Uterus (tissue), 3 donors: ENCODE measurements at regions not wholly inside any gene's neighbourhood (a gene's known extent, or its start where the extent isn't known, plus 50 kb on each side); places are given as distances from the start of the nearest gene placed in this dataset.

Experiments
- DNase-seq, 2 donors: peaks; one replicate each; pipeline ENCODE4 v3.0.0-alpha.2; 2019 to 2020
- H3K27ac ChIP-seq, 2 donors: fragments of 200-600 bp; sonication (generic); 1 replicate in 1 of 2; 2 replicates in 1 of 2; pipeline ENCODE4 v1.5.1; 2016 to 2018
- H3K27me3 ChIP-seq, 2 donors: fragments of 200-600 bp; sonication (generic); one replicate each; pipeline ENCODE4 v1.5.1; 2018 to 2019; ENCODE audit warnings: control low read depth in 1 of 2
- H3K36me3 ChIP-seq, 2 donors: fragments of 200-600 bp; sonication (generic); one replicate each; pipeline ENCODE4 v1.5.1; 2019; ENCODE audit warnings: control low read depth in 1 of 2
- H3K4me1 ChIP-seq, 2 donors: fragments of 200-600 bp; sonication (generic); one replicate each; pipeline ENCODE4 v1.5.1; 2018 to 2019; ENCODE audit warnings: control low read depth in 1 of 2
- H3K4me3 ChIP-seq, 2 donors: fragments of 200-600 bp; sonication (generic); 1 replicate in 1 of 2; 2 replicates in 1 of 2; pipeline ENCODE4 v1.5.1; 2018 to 2019; ENCODE audit warnings: mild to moderate bottlenecking in 1 of 2
- H3K9me3 ChIP-seq, 2 donors: fragments of 200-600 bp; sonication (generic); one replicate each; pipeline ENCODE4 v1.5.1; 2019; ENCODE audit warnings: control low read depth in 1 of 2
- CTCF ChIP-seq, 4 experiments: fragments of 200-600 bp in 2 of 4; fragments of 450-650 bp in 2 of 4; sonication (generic) in 2 of 4; IDR thresholded peaks; one replicate each; pipeline ENCODE4 v1.5.1; 2016 to 2019; ENCODE audit warnings: antibody characterized with exemption in 4 of 4, mild to moderate bottlenecking in 2 of 4, moderate library complexity in 1 of 4
- POLR2A ChIP-seq, 2 donors: fragments of 450-650 bp; IDR thresholded peaks; one replicate each; pipeline ENCODE4 v1.6.1; 2016; ENCODE audit warnings: antibody characterized with exemption in 2 of 2, mild to moderate bottlenecking in 1 of 2, moderate library complexity in 1 of 2
- intact Hi-C: fragments of 100-400 bp; cut with DNase I; formaldehyde crosslinking; loops from one replicate; pipeline ENCODE4 v1.15.1; 2023; ENCODE audit warnings: low total_unique reads
- donor health status: DM: yes; HTN: yes; CAD: no.

- Histone ChIP-seq H3K36me3 (no peaks in the 10 kb centered on the region), H3K27me3 (no peaks in the 10 kb centered on the region), H3K4me1 (no peaks in the 10 kb centered on the region), H3K9me3 (no peaks in the 10 kb centered on the region), H3K27ac (no peak overlapping the region), H3K4me3 (no peak overlapping the region)
- DNase-seq, result no peak
- intact Hi-C loops, result no loop called here
- TF ChIP-seq CTCF (IDR thresholded peaks at IDR 0.05) (no peak), POLR2A (IDR thresholded peaks at IDR 0.05) (no peak)
Measured at GRCh38 chr12:59096246-59096645, 175.9 kb upstream of the LRIG3 start.

- no peak for TF ChIP-seq CTCF (IDR thresholded peaks at IDR 0.05)
- TF ChIP-seq POLR2A (IDR thresholded peaks at IDR 0.05), result no peak
- Histone ChIP-seq H3K27me3 (no peaks in the 10 kb centered on the region), H3K4me3 (no peak overlapping the region), H3K27ac (no peak overlapping the region), H3K36me3 (no peaks in the 10 kb centered on the region), H3K9me3 (no peaks in the 10 kb centered on the region), H3K4me1 (no peaks in the 10 kb centered on the region)
- intact Hi-C loops, result no loop called here
- DNase-seq, result no peak
Measured at GRCh38 chr12:59093073-59093772, 172.9 kb upstream of the LRIG3 start.

- DNase-seq, result peak in 1 of 2 donors; percentile 17
- Histone ChIP-seq H3K36me3 (no peaks in the 10 kb centered on the region), H3K4me1 (no peaks in the 10 kb centered on the region), H3K4me3 (no peak overlapping the region), H3K27me3 (no peaks in the 10 kb centered on the region), H3K9me3 (no peaks in the 10 kb centered on the region), H3K27ac (no peak overlapping the region)
- TF ChIP-seq CTCF (IDR thresholded peaks at IDR 0.05) (no peak), POLR2A (IDR thresholded peaks at IDR 0.05) (no peak)
- intact Hi-C loops, result no loop called here
Measured at GRCh38 chr12:59088673-59089072, 168.4 kb upstream of the LRIG3 start.

GRCh38 chr12:59087691-59088090 is 167.4 kb upstream of the LRIG3 start:
- TF ChIP-seq CTCF (IDR thresholded peaks at IDR 0.05), result no peak
- no peak for TF ChIP-seq POLR2A (IDR thresholded peaks at IDR 0.05)
- no peak overlapping the region for H3K4me3 ChIP-seq
- H3K27ac ChIP-seq, result no peak overlapping the region
- no peaks in the 10 kb centered on the region for H3K4me1 ChIP-seq
- no peaks in the 10 kb centered on the region for H3K27me3 ChIP-seq
- intact Hi-C loops, result no loop called here
- H3K36me3 ChIP-seq, result no peaks in the 10 kb centered on the region
- DNase-seq, result no peak
- H3K9me3 ChIP-seq, result no peaks in the 10 kb centered on the region

- H3K4me3 ChIP-seq, result no peak overlapping the region
- TF ChIP-seq POLR2A (IDR thresholded peaks at IDR 0.05) (no peak), CTCF (IDR thresholded peaks at IDR 0.05) (peak in 3 of 4 experiments; percentile 12 to 41 (median 33))
- no peaks in the 10 kb centered on the region for H3K4me1 ChIP-seq
- H3K27me3 ChIP-seq, result no peaks in the 10 kb centered on the region
- intact Hi-C loops, result no loop called here
- H3K9me3 ChIP-seq, result no peaks in the 10 kb centered on the region
- no peak for DNase-seq
- H3K36me3 ChIP-seq, result no peaks in the 10 kb centered on the region
- H3K27ac ChIP-seq, result no peak overlapping the region
Measured at GRCh38 chr12:59087077-59087673, 166.9 kb upstream of the LRIG3 start.
